Vagina (tissue), 2 donors: ENCODE measurements at regions not wholly inside any gene's neighbourhood (a gene's known extent, or its start where the extent isn't known, plus 50 kb on each side); places are given as distances from the start of the nearest gene placed in this dataset.

ENCODE experiments used
- DNase-seq, 2 donors: peaks; one replicate each; pipeline ENCODE4 v3.0.0-alpha.2; 2017; ENCODE audit errors: extremely low spot score in 2 of 2
- H3K27ac ChIP-seq: fragments of 200-600 bp; sonication (generic); one replicate; pipeline ENCODE4 v1.5.1; 2019
- H3K27me3 ChIP-seq: fragments of 200-600 bp; sonication (generic); one replicate; pipeline ENCODE4 v1.5.1; 2019
- H3K36me3 ChIP-seq, 2 donors: fragments of 200-600 bp; sonication (generic); one replicate each; pipeline ENCODE4 v1.5.1; 2017 to 2019
- H3K4me1 ChIP-seq: fragments of 200-600 bp; sonication (generic); one replicate; pipeline ENCODE4 v1.5.1; 2019
- H3K4me3 ChIP-seq, 2 donors: fragments of 200-600 bp; sonication (generic); 1 replicate in 1 of 2; 2 replicates in 1 of 2; pipeline ENCODE4 v1.5.1; 2016 to 2019
- H3K9me3 ChIP-seq: fragments of 200-600 bp; sonication (generic); one replicate; pipeline ENCODE4 v1.5.1; 2019
- CTCF ChIP-seq, 3 experiments: fragments of 450-650 bp in 2 of 3; fragments of 200-600 bp in 1 of 3; sonication (generic) in 1 of 3; IDR thresholded peaks; one replicate each; pipeline ENCODE4 v1.5.1; 2017 to 2019; ENCODE audit warnings: antibody characterized with exemption in 3 of 3, mild to moderate bottlenecking in 2 of 3, moderate library complexity in 2 of 3
- POLR2A ChIP-seq, 2 donors: fragments of 450-650 bp; IDR thresholded peaks; one replicate each; pipeline ENCODE4 v1.6.1; 2017; ENCODE audit warnings: antibody characterized with exemption in 2 of 2, mild to moderate bottlenecking in 2 of 2, moderate library complexity in 2 of 2
- POLR2AphosphoS5 ChIP-seq, 2 donors: sonication (generic); formaldehyde crosslinking; IDR thresholded peaks; one replicate each; pipeline ENCODE4 v1.9.0; 2017; ENCODE audit warnings: antibody characterized with exemption in 2 of 2, mild to moderate bottlenecking in 2 of 2, low read depth in 1 of 2; ENCODE audit not compliant: insufficient read depth in 1 of 2
- intact Hi-C: fragments of 100-400 bp; cut with DNase I; formaldehyde crosslinking; loops from one replicate; pipeline ENCODE4 v1.15.1; 2023

GRCh38 chr1:214847071-214847810 lies 235.3 kb upstream of the KCNK2 start:
- H3K36me3 ChIP-seq, result no peaks in the 10 kb centered on the region
- no peaks in the 10 kb centered on the region for H3K27me3 ChIP-seq
- H3K27ac ChIP-seq, result no peak overlapping the region
- TF ChIP-seq CTCF (IDR thresholded peaks at IDR 0.05), result no peak
- no peak for TF ChIP-seq POLR2A (IDR thresholded peaks at IDR 0.05)
- no peak for TF ChIP-seq POLR2AphosphoS5 (IDR thresholded peaks at IDR 0.05; ENCODE audit: insufficient read depth in 1 of 2, low read depth in 1 of 2)
- intact Hi-C loops, result no loop called here
- no peak for DNase-seq
- H3K4me1 ChIP-seq, result no peaks in the 10 kb centered on the region
- no peak overlapping the region for H3K4me3 ChIP-seq
- no peaks in the 10 kb centered on the region for H3K9me3 ChIP-seq

- TF ChIP-seq POLR2A (IDR thresholded peaks at IDR 0.05) (no peak), CTCF (IDR thresholded peaks at IDR 0.05) (no peak), POLR2AphosphoS5 (IDR thresholded peaks at IDR 0.05; ENCODE audit: insufficient read depth in 1 of 2, low read depth in 1 of 2) (no peak)
- Histone ChIP-seq H3K9me3 (no peaks in the 10 kb centered on the region), H3K27ac (no peak overlapping the region), H3K36me3 (no peaks in the 10 kb centered on the region), H3K4me3 (no peak overlapping the region), H3K27me3 (no peaks in the 10 kb centered on the region), H3K4me1 (no peaks in the 10 kb centered on the region)
- intact Hi-C loops, result no loop called here
- no peak for DNase-seq
Measured at GRCh38 chr1:214848101-214848500, 234.4 kb upstream of the KCNK2 start.

GRCh38 chr1:214850432-214851050 lies 232.0 kb upstream of the KCNK2 start:
- intact Hi-C loops, result no loop called here
- H3K27me3 ChIP-seq, result no peaks in the 10 kb centered on the region

GRCh38 chr1:214853340-214853739 lies 229.2 kb upstream of the KCNK2 start:
- H3K27ac ChIP-seq, result no peak overlapping the region
- no peaks in the 10 kb centered on the region for H3K27me3 ChIP-seq
- no peak overlapping the region for H3K4me3 ChIP-seq
- H3K9me3 ChIP-seq, result no peaks in the 10 kb centered on the region
- intact Hi-C loops, result no loop called here
- TF ChIP-seq POLR2AphosphoS5 (IDR thresholded peaks at IDR 0.05; ENCODE audit: insufficient read depth in 1 of 2, low read depth in 1 of 2), result no peak
- no peak for TF ChIP-seq POLR2A (IDR thresholded peaks at IDR 0.05)
- TF ChIP-seq CTCF (IDR thresholded peaks at IDR 0.05), result no peak
- no peak for DNase-seq
- no peaks in the 10 kb centered on the region for H3K36me3 ChIP-seq
- no peaks in the 10 kb centered on the region for H3K4me1 ChIP-seq

More at GRCh38 chr1:214850432-214851050, 232.0 kb upstream of the KCNK2 start:
- DNase-seq, result no peak
- Histone ChIP-seq H3K9me3 (no peaks in the 10 kb centered on the region), H3K4me3 (no peak overlapping the region), H3K36me3 (no peaks in the 10 kb centered on the region), H3K27ac (no peak overlapping the region), H3K4me1 (no peaks in the 10 kb centered on the region)
- TF ChIP-seq POLR2A (IDR thresholded peaks at IDR 0.05), result no peak
- no peak for TF ChIP-seq CTCF (IDR thresholded peaks at IDR 0.05)
- TF ChIP-seq POLR2AphosphoS5 (IDR thresholded peaks at IDR 0.05; ENCODE audit: insufficient read depth in 1 of 2, low read depth in 1 of 2), result no peak
